ENCODE measurements at regions not wholly inside any gene's neighbourhood (a gene's known extent, or its start where the extent isn't known, plus 50 kb on each side); places are given as distances from the start of the nearest gene placed in this dataset.

DNA sequence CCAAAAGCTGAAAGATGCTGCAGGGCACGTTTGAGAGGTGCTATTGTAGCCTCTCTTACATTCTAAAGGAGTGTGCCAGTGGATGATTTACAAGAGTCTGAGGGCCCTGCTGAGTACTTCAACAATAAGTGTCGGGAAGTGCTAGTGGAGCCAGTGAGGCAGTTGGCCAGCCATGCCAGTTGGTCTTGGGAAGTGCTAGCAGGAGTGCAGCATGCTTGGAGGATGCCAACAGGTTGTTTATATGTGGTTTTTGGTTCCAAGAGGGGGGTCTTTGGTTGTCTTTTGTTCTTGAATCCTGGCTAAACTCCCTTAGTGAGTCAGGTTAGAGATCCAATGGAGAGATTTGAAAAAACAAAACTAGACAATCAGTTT, 335.3 kb downstream of the PABPC4L start:
- no peak for DNase-seq

DNA sequence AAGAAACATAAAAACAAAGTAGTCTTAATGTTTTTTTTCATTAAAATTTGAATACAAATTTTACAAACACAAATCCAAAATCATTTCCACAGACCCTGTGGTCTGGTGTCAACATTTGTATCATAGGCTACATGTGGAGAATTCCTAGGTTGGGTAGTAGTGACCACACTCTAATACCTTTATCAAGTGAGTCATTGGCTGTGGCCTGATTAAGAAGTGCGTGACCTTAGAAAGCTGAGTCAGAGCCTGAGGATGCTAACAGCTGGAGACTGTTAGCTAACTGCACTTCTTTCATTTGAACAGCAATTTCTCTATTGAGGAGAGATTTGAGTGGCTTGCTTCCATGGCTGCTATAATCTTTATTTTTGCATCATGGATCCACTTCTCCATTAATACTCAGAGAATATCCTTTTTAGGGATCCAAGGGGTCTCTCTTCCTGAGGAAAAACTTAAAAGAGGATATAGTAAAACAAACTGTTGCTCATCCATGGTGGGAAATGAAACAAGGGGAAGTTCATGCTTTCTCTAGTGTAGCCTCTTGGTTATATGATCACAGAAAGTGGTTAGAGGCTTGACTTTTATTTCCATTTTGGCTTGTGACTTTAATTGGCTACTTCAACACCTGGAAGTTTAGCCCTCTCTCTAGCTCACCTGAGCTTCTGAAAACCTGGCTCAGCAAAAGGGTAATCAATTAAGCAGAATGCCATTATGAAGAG, 335.8 kb downstream of the PABPC4L start:
- no peak for DNase-seq

DNA sequence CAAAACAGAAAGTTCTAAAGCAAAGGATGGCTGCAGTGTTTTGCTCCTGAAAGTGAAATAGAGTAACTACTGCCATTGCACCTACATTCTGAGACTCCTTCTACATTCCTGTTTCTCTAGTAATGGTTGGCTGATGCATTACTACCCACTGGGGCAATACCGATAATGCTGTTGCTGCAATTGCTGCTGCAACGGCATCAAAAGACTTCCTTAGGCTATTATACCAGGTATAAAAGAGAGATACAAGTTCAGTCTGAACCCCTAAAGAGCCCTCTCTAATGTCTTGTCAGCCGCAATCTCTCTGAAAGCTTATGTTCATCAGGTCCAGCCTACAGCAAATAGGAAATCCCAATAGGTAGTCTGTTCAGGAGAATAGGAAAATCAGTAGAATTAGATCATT, 338.4 kb downstream of the PABPC4L start:
- DNase-seq = no peak

DNA sequence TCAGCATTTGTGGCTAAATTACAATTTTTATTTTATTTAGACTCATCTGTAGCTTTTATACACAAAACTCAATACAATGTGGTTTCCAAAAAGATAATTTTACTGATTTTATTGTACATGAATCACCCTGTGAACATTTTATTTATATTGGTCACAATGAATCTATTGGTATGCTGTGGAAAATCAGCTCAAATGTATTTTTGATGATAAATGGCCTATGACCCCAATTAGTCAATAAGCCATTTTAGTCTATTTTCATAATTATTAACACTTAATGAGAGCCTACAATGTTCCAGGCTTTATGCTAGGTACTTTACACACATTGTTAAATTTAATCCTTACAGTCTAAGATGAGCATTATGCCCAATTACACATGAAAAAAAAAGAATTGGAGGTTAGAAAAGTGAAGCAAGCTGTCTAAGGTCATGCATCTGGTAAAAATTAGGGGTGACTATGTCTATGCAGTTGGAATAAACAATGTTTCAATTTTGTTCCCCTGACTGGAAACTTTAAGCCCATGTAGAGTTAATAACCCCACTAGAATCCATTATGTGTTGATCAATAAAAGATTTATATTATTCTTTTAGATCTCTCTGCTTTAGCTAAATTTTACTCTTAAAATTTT, 344.7 kb downstream of the PABPC4L start:
- no peak for DNase-seq

DNA sequence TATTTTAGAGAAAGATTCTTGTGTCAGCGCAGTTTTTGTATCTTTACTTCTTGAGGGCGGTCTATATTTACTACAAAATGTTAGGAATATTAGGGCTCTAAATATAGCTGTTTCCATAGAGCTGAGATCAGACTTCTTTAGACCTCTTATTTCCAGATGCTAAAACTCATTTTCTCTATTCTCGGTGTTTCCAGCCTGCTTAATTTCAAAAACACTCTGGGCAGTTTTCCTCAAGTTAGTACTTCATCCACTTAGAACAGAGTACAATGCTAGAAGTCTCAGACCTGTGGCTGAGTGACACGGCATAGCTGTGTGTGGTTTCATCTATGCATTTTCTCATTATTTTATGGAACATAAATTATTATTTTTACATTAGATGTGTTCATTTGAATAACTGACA, 346.6 kb downstream of the PABPC4L start:
- no peak for DNase-seq

DNA sequence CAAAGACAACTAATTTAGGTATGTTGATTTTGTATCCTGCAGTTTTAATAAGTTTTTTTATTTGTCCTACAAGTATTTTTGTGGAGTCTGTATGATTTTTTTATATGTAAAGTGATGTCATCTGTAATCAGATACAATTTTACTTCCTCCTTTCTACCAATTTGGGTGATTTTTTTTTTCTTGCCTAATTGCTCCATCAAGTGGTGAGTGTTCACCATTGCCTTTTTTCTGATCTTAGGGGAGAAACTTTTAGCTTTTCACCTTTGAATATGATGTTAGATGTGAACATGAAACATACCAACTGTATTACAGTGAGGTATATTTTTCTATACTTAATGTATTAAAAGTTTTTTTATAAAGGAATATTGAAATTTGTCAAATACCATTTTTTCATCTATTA, 362.3 kb downstream of the PABPC4L start:
- no peak for DNase-seq

DNA sequence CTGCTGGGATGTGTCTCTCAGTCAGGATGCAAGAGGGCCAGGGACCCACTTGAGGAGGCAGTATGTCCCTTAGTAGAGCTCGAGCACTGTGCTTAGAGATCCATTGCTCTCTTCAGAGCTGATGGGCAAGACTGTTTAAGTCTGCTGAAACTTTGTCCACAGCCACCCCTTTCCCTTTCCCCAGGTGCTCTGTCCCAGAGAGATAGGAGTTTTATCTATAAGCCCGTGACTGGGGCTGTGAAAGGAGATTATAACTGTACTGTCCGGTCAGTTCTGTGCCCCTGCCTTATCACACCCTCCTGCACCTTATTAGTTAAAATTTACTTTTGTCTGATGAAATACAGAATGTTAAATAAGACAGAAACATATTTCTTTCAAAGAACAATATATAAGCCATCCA, 378.4 kb downstream of the PABPC4L start:
- no peak for DNase-seq

DNA sequence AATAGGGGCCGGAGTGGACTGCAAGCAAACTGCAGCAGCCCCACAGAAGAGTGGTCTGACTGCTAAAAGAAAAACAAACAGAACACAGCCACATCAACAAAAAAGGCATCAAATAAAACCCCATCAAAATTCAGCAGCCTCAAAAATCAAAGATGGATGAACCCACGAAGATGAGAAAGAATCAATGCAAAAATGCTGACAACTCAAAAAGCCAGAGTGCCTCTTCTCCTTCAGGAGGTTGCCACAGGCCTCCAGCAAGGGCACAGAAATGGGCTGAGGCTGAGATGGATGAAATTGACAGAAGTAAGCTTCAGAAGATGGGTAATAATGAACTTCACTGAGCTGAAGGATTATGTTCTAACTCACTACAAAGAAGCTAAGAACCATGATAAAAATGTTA, 388.6 kb downstream of the PABPC4L start:
- DNase-seq = no peak

DNA sequence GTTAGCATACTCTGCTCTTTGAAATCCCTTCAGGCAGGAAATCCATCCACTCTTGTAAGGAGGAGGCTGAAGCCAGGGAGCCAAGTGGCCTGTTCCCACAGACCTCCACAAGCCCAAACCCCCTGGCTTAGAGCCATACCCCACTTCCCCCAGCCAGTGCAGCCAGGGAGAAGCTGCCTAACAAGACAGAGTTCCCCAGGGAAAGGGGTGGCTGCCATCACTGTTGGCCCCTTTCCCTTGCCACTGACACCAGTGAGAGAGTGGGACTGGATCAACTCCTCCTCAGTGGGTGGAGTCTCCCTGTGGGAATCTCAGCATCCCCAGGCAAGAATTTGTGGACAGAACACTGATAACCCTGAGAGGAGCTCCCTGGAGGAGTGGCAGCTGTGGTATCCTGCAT, 389.4 kb downstream of the PABPC4L start:
- no peak for DNase-seq

DNA sequence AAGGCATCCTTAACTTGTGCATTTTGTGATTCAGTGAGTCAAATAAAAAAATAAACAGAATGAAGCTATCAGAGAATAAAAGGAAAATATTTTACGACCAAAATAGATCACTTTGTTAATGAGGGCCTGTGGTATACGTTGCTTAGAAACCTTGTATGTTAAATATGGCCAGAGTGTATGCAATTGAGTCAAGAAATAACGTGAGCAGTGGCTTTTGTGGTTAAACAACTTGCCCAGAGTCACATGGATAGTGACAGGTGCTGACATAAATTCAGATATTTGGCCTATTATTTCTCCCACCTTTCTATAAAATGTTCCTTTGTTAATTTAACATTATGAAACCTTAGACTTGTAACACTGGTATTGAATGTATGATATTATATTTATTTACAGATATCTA, 393.4 kb downstream of the PABPC4L start:
- no peak for DNase-seq

DNA sequence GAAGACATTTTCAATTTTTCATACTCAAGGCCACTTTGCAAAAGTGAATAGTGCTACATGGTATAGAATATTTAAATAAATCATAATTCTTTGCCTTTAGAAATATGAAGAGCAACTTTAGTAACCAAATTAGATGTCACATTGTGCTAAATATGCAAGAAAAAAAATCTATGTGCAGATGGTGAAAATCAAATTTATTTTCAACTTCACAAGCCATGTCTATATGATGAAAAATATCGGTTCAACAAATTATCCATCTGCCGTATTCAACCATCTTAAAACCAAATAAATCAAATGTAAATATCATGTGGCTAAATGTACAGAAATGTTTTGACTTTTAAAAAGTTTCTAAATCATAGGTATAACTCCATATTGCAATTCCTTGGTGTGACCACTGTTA, 398.2 kb downstream of the PABPC4L start:
- no peak for DNase-seq

DNA sequence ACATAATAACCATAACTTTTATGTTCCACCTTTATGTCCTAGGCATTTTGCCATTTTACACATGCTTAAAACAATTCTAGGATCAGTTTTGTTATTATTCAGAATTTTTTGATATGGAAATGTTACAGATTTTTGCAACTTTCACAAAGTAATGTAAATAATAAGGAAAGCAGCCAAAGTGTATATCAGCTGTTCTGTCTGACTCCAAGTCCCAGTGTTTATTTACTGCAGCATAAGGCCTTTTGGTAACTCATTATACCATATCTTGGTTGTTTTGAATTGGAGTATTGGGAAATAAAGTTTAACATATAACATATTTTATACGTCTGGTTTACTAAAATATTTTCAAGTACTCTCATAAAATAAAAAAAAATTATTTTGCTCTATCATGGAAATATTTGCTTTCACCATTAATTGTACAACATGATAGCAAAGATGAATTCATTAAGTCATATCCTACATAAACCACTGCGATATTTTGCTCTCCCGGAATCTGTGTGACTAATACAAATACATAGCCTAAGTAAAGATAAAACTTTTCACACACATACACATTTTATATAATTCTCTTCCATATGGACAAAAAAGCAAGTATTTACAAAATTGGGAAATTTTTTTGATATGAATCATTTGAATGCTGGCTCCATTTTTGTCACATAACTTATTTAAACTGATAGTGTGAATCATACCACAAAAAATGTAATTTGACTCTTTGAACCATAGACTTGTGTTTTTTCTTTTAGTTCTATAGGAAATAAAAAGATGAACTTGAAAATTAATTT, 399.0 kb downstream of the PABPC4L start:
- DNase-seq = no peak

DNA sequence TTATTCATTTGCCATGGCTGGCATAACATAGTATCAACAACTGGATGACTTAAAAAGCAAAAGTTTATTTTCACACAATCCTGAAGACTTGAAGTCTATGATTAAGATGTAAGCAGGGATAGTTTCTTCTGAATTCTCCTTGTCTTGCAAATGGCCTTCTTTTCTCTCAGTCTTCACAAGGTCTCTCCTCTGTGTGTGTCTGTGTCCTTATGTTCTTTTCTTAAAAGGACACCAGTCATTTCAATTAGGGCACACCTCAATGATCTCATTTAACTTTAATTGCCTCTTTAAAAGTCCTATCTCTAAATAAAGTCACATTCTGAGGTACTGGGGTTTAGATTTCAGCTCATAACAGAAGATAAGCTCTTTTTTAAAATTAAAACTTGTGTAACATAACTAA, 399.7 kb downstream of the PABPC4L start:
- no peak for DNase-seq

DNA sequence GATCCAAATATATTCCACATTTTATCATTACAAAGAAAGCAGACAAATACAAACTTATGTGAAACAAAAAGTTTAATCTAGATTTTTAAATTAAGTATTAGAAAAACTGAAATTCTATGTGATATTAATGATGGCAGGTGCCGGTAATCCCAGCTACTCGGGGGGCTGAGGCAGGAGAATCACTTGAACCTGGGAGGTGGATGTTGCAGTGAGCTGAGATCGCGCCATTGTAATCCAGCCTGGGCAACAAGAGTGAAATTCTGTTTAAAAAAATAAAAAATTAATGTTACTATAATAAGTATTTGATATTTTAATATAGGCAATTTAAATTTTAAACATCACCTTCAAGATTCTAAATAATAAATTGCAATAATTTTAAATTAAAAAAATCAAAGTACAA, 400.6 kb downstream of the PABPC4L start:
- DNase-seq = no peak

DNA sequence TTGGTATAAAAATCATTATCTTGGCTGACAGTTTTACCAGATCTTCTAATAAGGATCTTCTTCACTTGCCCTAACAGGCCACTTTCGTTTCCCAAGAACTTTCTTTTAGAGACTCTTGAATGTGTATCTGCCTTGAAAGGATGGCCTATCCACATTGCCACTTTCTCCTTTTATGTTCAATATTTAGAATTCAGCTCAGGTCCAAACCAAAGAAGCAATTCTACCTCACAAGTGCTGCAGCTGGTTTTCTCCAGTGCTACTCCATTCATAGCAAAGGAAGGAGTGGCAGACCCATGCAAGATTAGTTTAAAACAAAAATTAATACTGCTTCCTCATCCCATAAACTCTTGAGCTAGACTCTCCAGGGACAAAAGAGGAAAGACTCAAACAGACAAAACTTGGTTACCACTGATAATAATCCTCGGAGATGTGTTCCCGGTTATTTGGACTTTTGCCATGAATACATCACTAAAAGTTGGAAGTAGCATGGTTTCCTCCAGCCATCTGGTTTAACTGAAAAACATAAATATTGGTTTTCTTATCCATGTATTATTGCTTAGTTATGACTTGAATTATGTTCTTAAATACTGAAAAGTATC, 401.8 kb downstream of the PABPC4L start:
- DNase-seq = no peak

DNA sequence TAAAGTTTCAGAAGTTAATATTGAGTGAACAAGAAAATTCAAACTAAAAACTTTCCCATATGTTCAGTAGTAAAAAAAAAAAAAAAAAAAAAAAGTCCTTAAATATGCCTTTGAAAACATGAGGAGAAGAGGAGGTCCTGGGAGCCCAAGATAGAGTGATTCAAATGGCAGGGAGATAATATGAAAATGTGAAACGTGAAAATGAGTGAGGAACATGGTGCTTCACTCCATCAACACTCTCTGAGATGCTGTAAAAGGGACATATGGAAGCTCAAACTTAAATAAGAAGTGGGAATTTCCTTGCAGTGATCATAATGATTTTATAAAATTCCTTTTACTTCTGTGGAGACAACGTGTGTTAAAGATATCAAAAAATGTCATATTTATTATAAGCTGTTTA, 423.9 kb downstream of the PABPC4L start:
- DNase-seq = no peak

DNA sequence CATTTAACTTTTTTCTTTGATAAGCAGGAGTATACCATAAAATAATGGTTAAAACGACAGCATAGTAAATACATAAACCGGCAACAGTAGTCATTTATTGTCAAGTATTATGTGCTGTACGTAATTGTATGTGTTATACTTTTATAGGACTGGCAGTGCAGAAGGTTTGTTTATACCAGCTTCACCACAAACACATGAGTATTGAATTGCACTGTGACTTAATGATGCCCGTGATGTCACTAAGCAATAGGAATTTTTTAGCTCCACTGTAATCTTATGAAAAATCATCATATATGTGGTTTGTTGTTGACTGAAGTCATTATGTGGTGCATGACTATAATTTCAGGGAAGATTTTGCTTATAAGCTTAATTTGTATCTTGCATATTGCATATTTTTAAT, 424.6 kb downstream of the PABPC4L start:
- no peak for DNase-seq

DNA sequence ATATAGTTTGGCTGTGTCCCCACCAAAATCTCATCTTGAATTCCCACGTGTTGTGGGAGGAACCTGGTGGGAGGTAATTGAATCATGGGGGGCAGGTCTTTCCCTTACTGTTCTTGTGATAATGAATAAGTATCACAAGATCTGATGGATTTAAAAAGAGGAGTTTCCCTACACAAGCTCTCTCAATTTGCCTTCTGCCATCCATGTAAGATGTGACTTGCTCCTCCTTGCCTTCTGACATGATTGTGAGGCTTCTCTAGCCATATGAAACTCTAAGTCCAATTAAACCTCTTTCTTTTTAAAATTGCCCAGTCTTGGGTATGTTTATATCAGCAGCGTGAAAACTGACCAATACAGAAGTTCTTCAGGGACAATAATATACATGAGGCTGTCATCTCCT, 425.1 kb downstream of the PABPC4L start:
- DNase-seq = no peak

DNA sequence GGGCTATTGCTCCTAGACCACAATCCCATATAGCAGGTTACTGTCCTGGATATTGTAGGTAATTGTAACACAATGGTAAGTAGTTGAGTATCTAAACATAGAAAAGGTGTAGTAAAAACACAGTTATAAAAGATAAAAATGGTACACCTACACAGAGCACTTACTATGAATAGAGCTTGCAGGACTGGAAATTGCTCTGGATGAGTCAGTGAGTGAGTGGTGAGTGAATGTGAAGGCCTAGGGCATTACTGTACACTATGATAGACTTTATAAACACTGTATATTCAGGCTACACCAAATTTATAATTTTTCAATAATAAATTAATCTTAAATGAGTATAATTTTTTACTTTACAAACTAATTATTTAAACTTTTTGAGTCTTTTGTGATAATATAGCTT, 425.7 kb downstream of the PABPC4L start:
- no peak for DNase-seq

DNA sequence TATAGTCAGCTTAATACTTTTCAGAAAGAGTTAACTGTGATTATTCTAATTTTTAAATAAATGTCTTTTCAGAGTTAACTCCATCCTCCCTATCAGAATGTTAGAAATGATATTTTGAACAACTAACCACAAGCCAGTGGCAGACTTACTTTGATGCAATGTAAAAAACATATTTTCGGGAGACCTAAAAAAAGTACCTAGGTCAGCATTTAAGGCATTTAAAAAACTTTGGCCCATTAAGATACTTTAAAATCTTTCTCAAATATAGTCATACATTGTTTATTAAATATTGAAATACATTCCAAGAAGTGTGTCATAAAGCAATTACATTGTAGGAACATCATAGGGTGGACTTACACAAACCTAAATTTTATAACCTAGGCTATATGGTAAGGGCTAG, 426.1 kb downstream of the PABPC4L start:
- DNase-seq = no peak

DNA sequence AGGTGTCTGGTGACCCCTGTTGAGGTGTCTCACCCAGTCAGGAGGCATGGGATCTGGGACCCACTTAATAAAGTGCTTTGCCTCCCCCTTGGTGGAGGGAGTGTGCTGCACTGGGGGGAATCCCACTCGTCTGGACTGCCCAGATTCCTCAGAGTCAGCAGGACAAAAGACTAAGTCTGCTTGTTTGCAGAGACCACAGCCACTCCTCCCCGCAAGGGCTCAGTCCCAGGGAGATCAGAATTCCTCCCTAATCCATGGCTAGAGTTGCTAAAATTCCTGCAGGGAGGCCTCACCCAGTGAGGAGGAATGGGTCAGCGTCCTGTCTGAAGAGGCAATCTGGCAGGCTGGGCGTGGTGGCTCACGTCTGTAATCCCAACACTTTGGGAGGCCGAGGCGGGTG, 442.2 kb downstream of the PABPC4L start:
- no peak for DNase-seq

DNA sequence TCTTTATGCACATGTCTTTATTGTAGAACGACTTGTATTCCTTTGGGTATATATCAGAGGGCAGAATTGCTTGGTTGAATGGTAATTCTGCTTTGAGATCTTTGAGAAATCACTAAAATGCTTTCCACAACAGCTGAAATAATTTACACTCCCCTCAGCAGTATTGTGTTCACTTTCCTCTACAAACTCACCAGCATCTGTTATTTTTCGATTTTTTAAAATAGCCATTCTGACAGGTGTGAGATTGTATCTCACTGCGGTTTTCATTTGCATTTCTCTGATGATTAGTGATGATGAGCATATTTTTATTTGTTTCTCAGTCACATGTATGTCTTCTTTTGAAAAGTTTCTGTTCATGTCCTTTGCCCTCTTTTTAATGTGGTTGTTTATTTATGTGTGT, 459.8 kb downstream of the PABPC4L start:
- DNase-seq = no peak

DNA sequence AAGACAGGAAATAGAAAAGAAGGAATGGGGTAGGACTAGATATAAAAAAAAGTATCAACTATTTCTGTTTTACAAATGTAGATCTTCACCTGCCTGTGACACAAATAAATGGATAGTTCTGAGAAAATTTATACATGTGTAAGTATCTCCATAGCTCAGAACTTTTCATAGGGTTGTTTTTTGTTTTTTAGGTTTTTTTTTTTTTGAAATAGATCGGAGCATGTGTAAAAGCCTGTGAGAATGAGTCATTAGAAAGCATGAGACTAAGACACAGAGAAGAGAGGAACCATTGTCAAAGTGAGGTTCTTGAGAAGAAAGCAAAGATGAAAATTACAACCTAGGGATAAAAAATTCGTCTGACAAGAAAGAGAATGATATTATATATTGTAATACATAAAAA, 481.6 kb downstream of the PABPC4L start:
- no peak for DNase-seq

DNA sequence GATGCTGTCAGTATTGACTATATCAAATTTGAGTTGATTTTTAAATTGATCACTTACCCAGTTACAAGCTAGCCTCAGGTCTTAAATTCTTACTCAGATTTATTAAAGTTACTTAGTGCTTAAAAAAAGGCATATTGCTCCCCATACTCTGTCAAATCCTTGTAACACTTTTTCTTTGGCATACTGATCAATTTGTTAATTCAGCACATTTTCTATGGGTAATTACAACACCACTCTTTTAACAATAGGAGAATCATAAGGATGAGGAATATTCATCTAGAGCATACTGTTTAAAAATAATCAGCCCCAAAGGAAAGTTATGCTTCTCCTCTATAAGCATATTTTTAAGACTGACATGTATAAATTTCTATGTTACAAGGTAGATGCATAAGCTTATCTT, 482.5 kb downstream of the PABPC4L start:
- no peak for DNase-seq
